ENCODE measurements at regions not wholly inside any gene's neighbourhood (a gene's known extent, or its start where the extent isn't known, plus 50 kb on each side); places are given as distances from the start of the nearest gene placed in this dataset.
A peak's percentile ranks its signal among the peaks of the same experiment; 100 is the strongest.

- no peak for TF ChIP-seq POLR2A (IDR thresholded peaks at IDR 0.05)
- TF ChIP-seq CTCF (IDR thresholded peaks at IDR 0.05): no peak
- no peak for DNase-seq
Measured at GRCh38 chr6:139643986-139644385, 269.5 kb upstream of the CITED2 start.

GRCh38 chr6:139642346-139642745, 267.9 kb upstream of the CITED2 start:
- WGBS, 4 donors: 62 to 81% (median 68%) methylated on average over 2 of the region's 2 CpGs
- H3K27ac ChIP-seq: no peak overlapping the region

More at GRCh38 chr6:139643986-139644385, 269.5 kb upstream of the CITED2 start:
- WGBS, 4 donors: 58 to 67% (median 63%) methylated on average over 5 of the region's 5 CpGs
- Histone ChIP-seq H3K27me3 (no peaks in the 10 kb centered on the region), H3K9me3 (peaks cover 0 to 6% (median 0%) of the 10 kb centered on the region in 12 donors), H3K36me3 (no peaks in the 10 kb centered on the region), H3K4me1 (peaks cover 0 to 51% (median 6%) of the 10 kb centered on the region in 12 donors), H3K4me3 (no peak overlapping the region), H3K27ac (peak overlapping the region in 2 of 12 donors; percentile 19 to 41)
- intact Hi-C loops (cut with DNase I): no loop called here
- peak in 1 of 4 donors; percentile 40 for ATAC-seq

DNA sequence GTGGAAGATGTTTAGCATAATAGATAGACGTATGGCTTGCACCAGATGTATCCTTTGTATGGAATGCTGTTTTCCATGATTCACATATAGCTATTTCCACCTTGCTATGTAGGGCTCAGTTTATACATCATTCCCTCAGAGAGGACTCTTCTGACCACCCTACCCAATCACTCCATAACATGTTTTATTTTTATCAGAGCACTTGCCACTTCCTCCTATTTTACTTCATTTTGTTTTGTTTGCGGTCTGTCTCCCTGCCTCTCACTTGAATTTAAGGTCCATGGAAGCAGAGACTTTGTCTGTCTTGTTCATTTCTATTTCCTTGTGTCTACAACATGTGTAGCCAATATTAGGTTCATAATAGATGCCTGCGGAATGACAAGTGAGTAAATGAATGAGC, 266.9 kb upstream of the CITED2 start:
- ATAC-seq (no peak), DNase-seq (no peak)
- peaks cover 0 to 59% (median 6%) of the 10 kb centered on the region in 12 donors for H3K4me1 ChIP-seq
- 74 to 83% (median 77%) methylated on average over 3 of the region's 3 CpGs for WGBS, 4 donors
- TF ChIP-seq POLR2A (IDR thresholded peaks at IDR 0.05) (no peak), CTCF (IDR thresholded peaks at IDR 0.05) (no peak)
- no peak overlapping the region for H3K27ac ChIP-seq
- peaks cover 0 to under 1% (median 0%) of the 10 kb centered on the region in 12 donors for H3K9me3 ChIP-seq
- no peaks in the 10 kb centered on the region for H3K27me3 ChIP-seq
- H3K4me3 ChIP-seq: no peak overlapping the region
- intact Hi-C loops (cut with DNase I): no loop called here
- H3K36me3 ChIP-seq: no peaks in the 10 kb centered on the region

More at GRCh38 chr6:139642346-139642745, 267.9 kb upstream of the CITED2 start:
- no peaks in the 10 kb centered on the region for H3K27me3 ChIP-seq
- no peak for TF ChIP-seq CTCF (IDR thresholded peaks at IDR 0.05)
- TF ChIP-seq POLR2A (IDR thresholded peaks at IDR 0.05): no peak
- H3K9me3 ChIP-seq: peaks cover 0 to 6% (median 0%) of the 10 kb centered on the region in 12 donors
- ATAC-seq (no peak), DNase-seq (no peak)
- H3K4me1 ChIP-seq: peaks cover 0 to 59% (median 6%) of the 10 kb centered on the region in 12 donors
- no peaks in the 10 kb centered on the region for H3K36me3 ChIP-seq
- intact Hi-C loops (cut with DNase I): no loop called here
- no peak overlapping the region for H3K4me3 ChIP-seq

DNA sequence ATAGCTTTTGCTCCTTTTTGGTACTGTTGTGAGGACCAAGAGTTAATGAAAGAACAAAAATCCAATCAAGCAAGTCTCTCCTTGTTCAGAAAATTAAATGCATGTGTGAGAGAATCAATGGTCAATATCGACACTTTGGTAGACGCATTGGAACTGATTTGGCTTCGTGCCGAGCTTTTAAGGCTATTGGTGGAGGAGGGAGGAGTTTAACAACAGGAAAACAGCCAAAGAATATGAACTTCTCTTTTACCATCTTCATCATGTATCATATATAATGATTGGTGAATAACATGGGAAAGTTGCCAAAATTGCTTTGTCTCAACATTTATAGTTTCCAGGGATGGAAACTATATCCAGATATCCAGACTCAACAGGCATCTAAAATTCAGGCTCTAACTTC, 266.5 kb upstream of the CITED2 start:
- no peaks in the 10 kb centered on the region for H3K9me3 ChIP-seq
- TF ChIP-seq POLR2A (IDR thresholded peaks at IDR 0.05) (no peak), CTCF (IDR thresholded peaks at IDR 0.05) (no peak)
- peaks cover 0 to 59% (median 6%) of the 10 kb centered on the region in 12 donors for H3K4me1 ChIP-seq
- ATAC-seq (no peak), DNase-seq (no peak)
- no peak overlapping the region for H3K4me3 ChIP-seq
- 77 to 89% (median 81%) methylated on average over 4 of the region's 4 CpGs for WGBS, 4 donors
- intact Hi-C loops (cut with DNase I): no loop called here
- H3K27me3 ChIP-seq: no peaks in the 10 kb centered on the region
- H3K27ac ChIP-seq: peak overlapping the region in 1 of 12 donors; percentile 42
- no peaks in the 10 kb centered on the region for H3K36me3 ChIP-seq

All from heart left ventricle (tissue), 16 donors.